Upper lobe of right lung (tissue), 1 donor: ENCODE measurements at regions not wholly inside any gene's neighbourhood (a gene's known extent, or its start where the extent isn't known, plus 50 kb on each side); places are given as distances from the start of the nearest gene placed in this dataset.

Experiments used
- ATAC-seq: fragments of 200-7000 bp; cut with Tn5 transposase; one replicate; pipeline ENCODE4 v1.9.1; 2020; ENCODE audit warnings: mild to moderate bottlenecking, moderate library complexity
- DNase-seq: peaks from one replicate; pipeline ENCODE4 v3.0.0-alpha.2; 2020
- H3K27ac ChIP-seq: fragments of 200-600 bp; one replicate; pipeline ENCODE4 v1.8.0; 2022
- H3K27me3 ChIP-seq: fragments of 200-600 bp; one replicate; pipeline ENCODE4 v1.8.0; 2022; ENCODE audit warnings: mild to moderate bottlenecking
- H3K36me3 ChIP-seq: fragments of 200-600 bp; one replicate; pipeline ENCODE4 v1.8.0; 2022
- H3K4me1 ChIP-seq: fragments of 200-600 bp; one replicate; pipeline ENCODE4 v1.8.0; 2022
- H3K4me3 ChIP-seq: fragments of 200-600 bp; one replicate; pipeline ENCODE4 v1.8.0; 2022; ENCODE audit warnings: mild to moderate bottlenecking
- H3K9me3 ChIP-seq: fragments of 200-600 bp; one replicate; pipeline ENCODE4 v1.8.0; 2022
- CTCF ChIP-seq: fragments of 200-600 bp; IDR thresholded peaks from one replicate; pipeline ENCODE4 v1.8.0; 2022; ENCODE audit warnings: antibody characterized with exemption
- intact Hi-C: fragments of 100-400 bp; cut with DNase I; formaldehyde crosslinking; loops from one replicate; pipeline ENCODE4 v1.11.0; 2022
- donor health status: DM: no; HTN: yes; CAD: no; lungs with severe emphysema.

- Histone ChIP-seq H3K9me3 (no peaks in the 10 kb centered on the region), H3K36me3 (no peaks in the 10 kb centered on the region), H3K27ac (no peak overlapping the region), H3K4me1 (no peaks in the 10 kb centered on the region), H3K4me3 (no peak overlapping the region), H3K27me3 (no peaks in the 10 kb centered on the region)
- DNase-seq: peak; percentile 74
- peak; percentile 98 for ATAC-seq
- intact Hi-C loops: no loop called here
- TF ChIP-seq CTCF: peak; percentile 71
Observed at GRCh38 chr5:60287174-60287771, 393.7 kb upstream of the PDE4D start.

GRCh38 chr5:60285910-60286309 lies 392.4 kb upstream of the PDE4D start:
- peak overlapping the region; percentile 37 for H3K4me3 ChIP-seq
- H3K36me3 ChIP-seq: no peaks in the 10 kb centered on the region
- H3K9me3 ChIP-seq: no peaks in the 10 kb centered on the region
- TF ChIP-seq CTCF: no peak
- no peak for ATAC-seq
- H3K4me1 ChIP-seq: no peaks in the 10 kb centered on the region
- H3K27me3 ChIP-seq: no peaks in the 10 kb centered on the region
- no peak overlapping the region for H3K27ac ChIP-seq
- DNase-seq: no peak
- intact Hi-C loops: no loop called here

- Histone ChIP-seq H3K4me1 (no peaks in the 10 kb centered on the region), H3K4me3 (peak overlapping the region; percentile 15), H3K36me3 (no peaks in the 10 kb centered on the region), H3K27me3 (no peaks in the 10 kb centered on the region), H3K9me3 (no peaks in the 10 kb centered on the region), H3K27ac (no peak overlapping the region)
- no peak for ATAC-seq
- intact Hi-C loops: no loop called here
- no peak for TF ChIP-seq CTCF
- DNase-seq: no peak
Observed at GRCh38 chr5:60280943-60281342, 387.4 kb upstream of the PDE4D start.

GRCh38 chr5:60277941-60278340 lies 384.4 kb upstream of the PDE4D start:
- Histone ChIP-seq H3K36me3 (no peaks in the 10 kb centered on the region), H3K4me1 (no peaks in the 10 kb centered on the region), H3K27me3 (no peaks in the 10 kb centered on the region), H3K9me3 (no peaks in the 10 kb centered on the region), H3K27ac (no peak overlapping the region), H3K4me3 (no peak overlapping the region)
- no peak for TF ChIP-seq CTCF
- DNase-seq (no peak), ATAC-seq (no peak)
- intact Hi-C loops: no loop called here

- H3K4me1 ChIP-seq: no peaks in the 10 kb centered on the region
- ATAC-seq: no peak
- no peaks in the 10 kb centered on the region for H3K36me3 ChIP-seq
- H3K4me3 ChIP-seq: no peak overlapping the region
- H3K9me3 ChIP-seq: no peaks in the 10 kb centered on the region
- no peak overlapping the region for H3K27ac ChIP-seq
- intact Hi-C loops: no loop called here
- TF ChIP-seq CTCF: no peak
- H3K27me3 ChIP-seq: no peaks in the 10 kb centered on the region
- DNase-seq: no peak
Observed at GRCh38 chr5:60274747-60275146, 381.2 kb upstream of the PDE4D start.

- intact Hi-C loops: no loop called here
- Histone ChIP-seq H3K4me1 (no peaks in the 10 kb centered on the region), H3K27ac (no peak overlapping the region), H3K4me3 (no peak overlapping the region), H3K9me3 (no peaks in the 10 kb centered on the region), H3K27me3 (no peaks in the 10 kb centered on the region), H3K36me3 (no peaks in the 10 kb centered on the region)
- TF ChIP-seq CTCF: no peak
- DNase-seq (no peak), ATAC-seq (no peak)
Observed at GRCh38 chr5:60271517-60271916, 378.0 kb upstream of the PDE4D start.
